Vagina (tissue), 2 donors: ENCODE measurements at regions not wholly inside any gene's neighbourhood (a gene's known extent, or its start where the extent isn't known, plus 50 kb on each side); places are given as distances from the start of the nearest gene placed in this dataset.

Experiments used
- DNase-seq, 2 donors: peaks; one replicate each; pipeline ENCODE4 v3.0.0-alpha.2; 2017; ENCODE audit errors: extremely low spot score in 2 of 2
- H3K27ac ChIP-seq: fragments of 200-600 bp; sonication (generic); one replicate; pipeline ENCODE4 v1.5.1; 2019
- H3K27me3 ChIP-seq: fragments of 200-600 bp; sonication (generic); one replicate; pipeline ENCODE4 v1.5.1; 2019
- H3K36me3 ChIP-seq, 2 donors: fragments of 200-600 bp; sonication (generic); one replicate each; pipeline ENCODE4 v1.5.1; 2017 to 2019
- H3K4me1 ChIP-seq: fragments of 200-600 bp; sonication (generic); one replicate; pipeline ENCODE4 v1.5.1; 2019
- H3K4me3 ChIP-seq, 2 donors: fragments of 200-600 bp; sonication (generic); 1 replicate in 1 of 2; 2 replicates in 1 of 2; pipeline ENCODE4 v1.5.1; 2016 to 2019
- H3K9me3 ChIP-seq: fragments of 200-600 bp; sonication (generic); one replicate; pipeline ENCODE4 v1.5.1; 2019
- POLR2A ChIP-seq, 2 donors: fragments of 450-650 bp; IDR thresholded peaks; one replicate each; pipeline ENCODE4 v1.6.1; 2017; ENCODE audit warnings: antibody characterized with exemption in 2 of 2, mild to moderate bottlenecking in 2 of 2, moderate library complexity in 2 of 2
- POLR2AphosphoS5 ChIP-seq, 2 donors: sonication (generic); formaldehyde crosslinking; IDR thresholded peaks; one replicate each; pipeline ENCODE4 v1.9.0; 2017; ENCODE audit warnings: antibody characterized with exemption in 2 of 2, mild to moderate bottlenecking in 2 of 2, low read depth in 1 of 2; ENCODE audit not compliant: insufficient read depth in 1 of 2
- intact Hi-C: fragments of 100-400 bp; cut with DNase I; formaldehyde crosslinking; loops from one replicate; pipeline ENCODE4 v1.15.1; 2023
- TF ChIP-seq, protein P1 (sequence below), 3 experiments: fragments of 450-650 bp in 2 of 3; fragments of 200-600 bp in 1 of 3; sonication (generic) in 1 of 3; IDR thresholded peaks; one replicate each; pipeline ENCODE4 v1.5.1; 2017 to 2019; ENCODE audit warnings: antibody characterized with exemption in 3 of 3, mild to moderate bottlenecking in 2 of 3, moderate library complexity in 2 of 3

DNA sequence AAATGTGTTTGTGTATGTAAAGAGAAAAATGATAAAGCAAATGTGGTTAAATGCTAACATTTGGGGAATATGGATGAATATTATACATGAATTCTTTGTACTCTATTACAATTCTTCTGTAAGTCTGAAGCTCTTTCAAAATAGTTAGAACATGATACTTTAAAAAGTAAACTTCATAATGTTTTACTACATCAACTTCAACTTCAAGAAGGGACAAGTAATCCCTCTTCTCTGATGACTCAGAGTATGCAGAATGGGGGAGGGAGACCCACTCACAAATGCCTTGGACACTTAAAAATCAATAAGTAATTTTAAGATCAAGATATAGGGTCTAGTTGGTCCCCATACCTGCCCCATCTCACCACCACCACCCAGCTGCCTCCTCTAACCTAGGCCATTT lies 162.4 kb downstream of the ESM1 start:
- TF ChIP-seq POLR2AphosphoS5 (IDR thresholded peaks at IDR 0.05; ENCODE audit: insufficient read depth in 1 of 2, low read depth in 1 of 2) = no peak
- no peak for TF ChIP-seq POLR2A (IDR thresholded peaks at IDR 0.05)
- TF ChIP-seq, protein P1, sequence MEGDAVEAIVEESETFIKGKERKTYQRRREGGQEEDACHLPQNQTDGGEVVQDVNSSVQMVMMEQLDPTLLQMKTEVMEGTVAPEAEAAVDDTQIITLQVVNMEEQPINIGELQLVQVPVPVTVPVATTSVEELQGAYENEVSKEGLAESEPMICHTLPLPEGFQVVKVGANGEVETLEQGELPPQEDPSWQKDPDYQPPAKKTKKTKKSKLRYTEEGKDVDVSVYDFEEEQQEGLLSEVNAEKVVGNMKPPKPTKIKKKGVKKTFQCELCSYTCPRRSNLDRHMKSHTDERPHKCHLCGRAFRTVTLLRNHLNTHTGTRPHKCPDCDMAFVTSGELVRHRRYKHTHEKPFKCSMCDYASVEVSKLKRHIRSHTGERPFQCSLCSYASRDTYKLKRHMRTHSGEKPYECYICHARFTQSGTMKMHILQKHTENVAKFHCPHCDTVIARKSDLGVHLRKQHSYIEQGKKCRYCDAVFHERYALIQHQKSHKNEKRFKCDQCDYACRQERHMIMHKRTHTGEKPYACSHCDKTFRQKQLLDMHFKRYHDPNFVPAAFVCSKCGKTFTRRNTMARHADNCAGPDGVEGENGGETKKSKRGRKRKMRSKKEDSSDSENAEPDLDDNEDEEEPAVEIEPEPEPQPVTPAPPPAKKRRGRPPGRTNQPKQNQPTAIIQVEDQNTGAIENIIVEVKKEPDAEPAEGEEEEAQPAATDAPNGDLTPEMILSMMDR (IDR thresholded peaks at IDR 0.05) = no peak
- DNase-seq = no peak
- intact Hi-C loops = no loop called here

GRCh38 chr5:54822324-54822687 lies 163.1 kb downstream of the ESM1 start:
- H3K27me3 ChIP-seq = no peaks in the 10 kb centered on the region
- H3K4me1 ChIP-seq = peaks cover 17% of the 10 kb centered on the region
- H3K4me3 ChIP-seq = no peak overlapping the region
- no peaks in the 10 kb centered on the region for H3K36me3 ChIP-seq
- H3K27ac ChIP-seq = no peak overlapping the region
- DNase-seq = no peak
- no peak for TF ChIP-seq POLR2AphosphoS5 (IDR thresholded peaks at IDR 0.05; ENCODE audit: insufficient read depth in 1 of 2, low read depth in 1 of 2)
- TF ChIP-seq, protein P1 (IDR thresholded peaks at IDR 0.05) = no peak
- TF ChIP-seq POLR2A (IDR thresholded peaks at IDR 0.05) = no peak
- no peaks in the 10 kb centered on the region for H3K9me3 ChIP-seq
- intact Hi-C loops = no loop called here

More for the DNA sequence above, 162.4 kb downstream of the ESM1 start:
- Histone ChIP-seq H3K4me1 (peaks cover 17% of the 10 kb centered on the region), H3K27ac (no peak overlapping the region), H3K4me3 (no peak overlapping the region), H3K27me3 (no peaks in the 10 kb centered on the region), H3K9me3 (no peaks in the 10 kb centered on the region), H3K36me3 (no peaks in the 10 kb centered on the region)

DNA sequence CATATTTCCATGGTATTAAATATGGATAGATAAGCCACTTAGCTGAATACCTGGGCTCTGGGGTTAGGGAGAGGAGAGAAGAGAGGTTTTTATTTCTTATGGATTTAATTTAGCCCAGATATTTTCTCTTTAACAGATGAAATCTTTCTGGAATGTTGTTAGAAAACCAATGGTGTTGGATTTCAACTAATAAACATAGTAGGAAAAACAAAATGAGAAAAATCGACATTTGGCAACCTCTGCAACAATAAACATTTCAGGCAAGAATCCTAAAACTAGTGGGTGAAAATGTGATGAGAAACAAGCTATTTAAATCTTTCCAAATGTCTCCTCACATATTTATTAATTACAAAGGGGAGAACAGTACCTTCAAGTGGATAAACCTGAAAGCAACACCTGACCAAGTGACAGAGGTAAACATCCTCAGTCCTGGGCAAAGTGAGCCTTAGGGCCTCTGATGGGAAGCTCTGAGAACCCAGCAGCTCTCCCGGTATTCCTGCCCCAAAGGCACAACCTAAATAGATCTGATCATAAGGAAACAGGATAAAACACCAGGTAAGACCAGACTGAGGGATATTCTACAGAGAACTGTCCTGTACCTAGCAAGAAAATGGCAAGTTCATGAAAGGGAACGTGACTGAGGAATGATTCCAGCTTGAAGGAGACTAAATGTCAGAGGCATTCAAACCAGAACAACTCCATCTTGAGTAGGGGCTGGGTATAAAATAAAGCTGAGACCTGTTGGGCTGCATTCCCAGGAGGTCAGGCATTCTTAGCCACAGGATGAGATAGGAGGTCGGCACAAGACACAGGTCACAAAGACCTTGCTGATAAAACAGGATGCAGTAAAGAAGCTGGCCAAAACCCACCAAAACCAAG lies 163.7 kb downstream of the ESM1 start:
- Histone ChIP-seq H3K9me3 (no peaks in the 10 kb centered on the region), H3K4me3 (no peak overlapping the region), H3K27ac (no peak overlapping the region), H3K4me1 (peaks cover 17% of the 10 kb centered on the region), H3K27me3 (no peaks in the 10 kb centered on the region), H3K36me3 (no peaks in the 10 kb centered on the region)
- intact Hi-C loops = no loop called here
- TF ChIP-seq POLR2A (IDR thresholded peaks at IDR 0.05) (no peak), POLR2AphosphoS5 (IDR thresholded peaks at IDR 0.05; ENCODE audit: insufficient read depth in 1 of 2, low read depth in 1 of 2) (no peak)
- TF ChIP-seq, protein P1 (IDR thresholded peaks at IDR 0.05) = no peak
- DNase-seq = no peak

- Histone ChIP-seq H3K36me3 (no peaks in the 10 kb centered on the region), H3K4me1 (peaks cover 17% of the 10 kb centered on the region), H3K9me3 (no peaks in the 10 kb centered on the region), H3K27me3 (no peaks in the 10 kb centered on the region), H3K27ac (no peak overlapping the region), H3K4me3 (no peak overlapping the region)
- intact Hi-C loops = no loop called here
- TF ChIP-seq POLR2A (IDR thresholded peaks at IDR 0.05) (no peak), POLR2AphosphoS5 (IDR thresholded peaks at IDR 0.05; ENCODE audit: insufficient read depth in 1 of 2, low read depth in 1 of 2) (no peak)
- TF ChIP-seq, protein P1 (IDR thresholded peaks at IDR 0.05) = no peak
- DNase-seq = no peak
Observed at GRCh38 chr5:54820346-54821134, 164.9 kb downstream of the ESM1 start.
